K562 (cell line): ENCODE measurements at regions not wholly inside any gene's neighbourhood (a gene's known extent, or its start where the extent isn't known, plus 50 kb on each side); places are given as distances from the start of the nearest gene placed in this dataset.

Experiments
- CEBPB ChIP-seq: fragments of 450-650 bp; IDR thresholded peaks from 2 replicates; pipeline ENCODE4 v1.6.1; 2016; ENCODE audit warnings: missing genetic modification characterization, missing compliant biosample characterization
- FOXA3 ChIP-seq, 2 experiments: fragments of 450-650 bp in 1 of 2; sonication (generic) in 1 of 2; formaldehyde crosslinking; IDR thresholded peaks in 1 of 2; conservative IDR thresholded peaks in 1 of 2; 2 replicates each; pipeline versions ENCODE4 v1.4.0 to v1.8.0; 2020 to 2022; ENCODE audit warnings: mild to moderate bottlenecking in 2 of 2, missing genetic modification reagents in 1 of 2
- FOXK2 ChIP-seq, 2 experiments: fragments of 450-650 bp; IDR thresholded peaks in 1 of 2; conservative IDR thresholded peaks in 1 of 2; 2 replicates each; pipeline ENCODE4 v1.6.1; 2016; ENCODE audit warnings: low read depth in 2 of 2, mild to moderate bottlenecking in 1 of 2
- TBL1XR1 ChIP-seq, 2 experiments: IDR thresholded peaks; 2 replicates each; pipeline ENCODE4 v1.6.1; 2012; ENCODE audit warnings: improper control_type of control experiment in 2 of 2, low read length in 2 of 2, mild to moderate bottlenecking in 1 of 2
- ZEB2 ChIP-seq: fragments of 450-650 bp; IDR thresholded peaks from 2 replicates; pipeline ENCODE4 v1.6.1; 2016
- TF ChIP-seq, protein P1 (sequence below): fragments of 250-450 bp; sonication (Bioruptor Pico); IDR thresholded peaks from 2 replicates; pipeline ENCODE4 v1.4.0; 2020

DNA sequence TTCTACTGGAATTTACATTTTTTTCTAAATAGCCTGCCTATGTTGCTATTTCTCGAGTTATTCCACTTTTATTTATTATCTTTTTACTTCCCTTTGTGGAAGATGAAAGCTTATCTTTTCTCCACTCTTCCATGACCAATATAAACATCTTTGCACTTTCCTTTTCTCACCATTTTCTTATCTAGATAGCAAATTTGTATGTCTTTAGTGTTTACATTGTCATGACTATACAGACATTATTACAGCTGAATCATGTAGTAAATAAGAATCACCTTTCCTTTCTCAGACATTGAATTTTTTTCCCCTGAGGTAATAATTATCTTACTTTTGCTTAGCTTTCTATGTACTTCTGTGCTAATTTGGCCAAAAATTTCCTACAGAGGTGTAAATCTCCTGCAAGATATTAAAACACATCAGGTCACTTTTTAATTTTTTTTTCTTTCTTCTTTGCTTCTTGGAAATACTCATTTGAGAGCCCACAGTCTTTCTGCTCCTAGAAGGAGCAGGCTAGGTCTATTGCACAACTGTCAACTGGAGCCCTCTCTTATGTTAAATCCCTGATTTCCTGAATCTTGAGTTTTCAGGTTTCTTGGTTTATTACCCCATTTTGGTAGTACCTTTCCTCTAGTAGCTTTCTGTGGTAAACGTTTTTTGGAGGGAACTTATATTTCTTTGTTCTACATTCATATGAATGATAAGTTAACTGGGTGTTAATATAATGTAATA, 109.0 kb upstream of the ATP2B1 start (continued):
- TF ChIP-seq, protein P1, sequence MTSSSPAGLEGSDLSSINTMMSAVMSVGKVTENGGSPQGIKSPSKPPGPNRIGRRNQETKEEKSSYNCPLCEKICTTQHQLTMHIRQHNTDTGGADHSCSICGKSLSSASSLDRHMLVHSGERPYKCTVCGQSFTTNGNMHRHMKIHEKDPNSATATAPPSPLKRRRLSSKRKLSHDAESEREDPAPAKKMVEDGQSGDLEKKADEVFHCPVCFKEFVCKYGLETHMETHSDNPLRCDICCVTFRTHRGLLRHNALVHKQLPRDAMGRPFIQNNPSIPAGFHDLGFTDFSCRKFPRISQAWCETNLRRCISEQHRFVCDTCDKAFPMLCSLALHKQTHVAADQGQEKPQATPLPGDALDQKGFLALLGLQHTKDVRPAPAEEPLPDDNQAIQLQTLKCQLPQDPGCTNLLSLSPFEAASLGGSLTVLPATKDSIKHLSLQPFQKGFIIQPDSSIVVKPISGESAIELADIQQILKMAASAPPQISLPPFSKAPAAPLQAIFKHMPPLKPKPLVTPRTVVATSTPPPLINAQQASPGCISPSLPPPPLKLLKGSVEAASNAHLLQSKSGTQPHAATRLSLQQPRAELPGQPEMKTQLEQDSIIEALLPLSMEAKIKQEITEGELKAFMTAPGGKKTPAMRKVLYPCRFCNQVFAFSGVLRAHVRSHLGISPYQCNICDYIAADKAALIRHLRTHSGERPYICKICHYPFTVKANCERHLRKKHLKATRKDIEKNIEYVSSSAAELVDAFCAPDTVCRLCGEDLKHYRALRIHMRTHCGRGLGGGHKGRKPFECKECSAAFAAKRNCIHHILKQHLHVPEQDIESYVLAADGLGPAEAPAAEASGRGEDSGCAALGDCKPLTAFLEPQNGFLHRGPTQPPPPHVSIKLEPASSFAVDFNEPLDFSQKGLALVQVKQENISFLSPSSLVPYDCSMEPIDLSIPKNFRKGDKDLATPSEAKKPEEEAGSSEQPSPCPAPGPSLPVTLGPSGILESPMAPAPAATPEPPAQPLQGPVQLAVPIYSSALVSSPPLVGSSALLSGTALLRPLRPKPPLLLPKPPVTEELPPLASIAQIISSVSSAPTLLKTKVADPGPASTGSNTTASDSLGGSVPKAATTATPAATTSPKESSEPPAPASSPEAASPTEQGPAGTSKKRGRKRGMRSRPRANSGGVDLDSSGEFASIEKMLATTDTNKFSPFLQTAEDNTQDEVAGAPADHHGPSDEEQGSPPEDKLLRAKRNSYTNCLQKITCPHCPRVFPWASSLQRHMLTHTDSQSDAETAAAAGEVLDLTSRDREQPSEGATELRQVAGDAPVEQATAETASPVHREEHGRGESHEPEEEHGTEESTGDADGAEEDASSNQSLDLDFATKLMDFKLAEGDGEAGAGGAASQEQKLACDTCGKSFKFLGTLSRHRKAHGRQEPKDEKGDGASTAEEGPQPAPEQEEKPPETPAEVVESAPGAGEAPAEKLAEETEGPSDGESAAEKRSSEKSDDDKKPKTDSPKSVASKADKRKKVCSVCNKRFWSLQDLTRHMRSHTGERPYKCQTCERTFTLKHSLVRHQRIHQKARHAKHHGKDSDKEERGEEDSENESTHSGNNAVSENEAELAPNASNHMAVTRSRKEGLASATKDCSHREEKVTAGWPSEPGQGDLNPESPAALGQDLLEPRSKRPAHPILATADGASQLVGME = no peak
- TF ChIP-seq FOXA3 (CRISPR knock-in tag; conservative IDR thresholded peaks at IDR 0.05 in 1 of 2, IDR thresholded peaks at IDR 0.05 in 1 of 2) (peak in 1 of 2 experiments; percentile 29; a peak in 1 of 4 replicates), ZEB2 (0 out of 2 replicates have a peak, but pooled peaks have one; percentile 21), CEBPB (tag) (peak; percentile 68), TBL1XR1 (IDR thresholded peaks at IDR 0.05; ENCODE audit: low read length in 2 of 2) (no peak), FOXK2 (conservative IDR thresholded peaks at IDR 0.05 in 1 of 2, IDR thresholded peaks at IDR 0.05 in 1 of 2; ENCODE audit: low read depth in 2 of 2) (peak; percentile 49 to 82; a peak in 3 of 4 replicates)
